ENCODE measurements at regions not wholly inside any gene's neighbourhood (a gene's known extent, or its start where the extent isn't known, plus 50 kb on each side); places are given as distances from the start of the nearest gene placed in this dataset.
"Not testable (repeated sequence)": the region's sequence is repeated elsewhere in the genome, so short reads cannot be mapped to it uniquely, and the experiment has no call there.

DNA sequence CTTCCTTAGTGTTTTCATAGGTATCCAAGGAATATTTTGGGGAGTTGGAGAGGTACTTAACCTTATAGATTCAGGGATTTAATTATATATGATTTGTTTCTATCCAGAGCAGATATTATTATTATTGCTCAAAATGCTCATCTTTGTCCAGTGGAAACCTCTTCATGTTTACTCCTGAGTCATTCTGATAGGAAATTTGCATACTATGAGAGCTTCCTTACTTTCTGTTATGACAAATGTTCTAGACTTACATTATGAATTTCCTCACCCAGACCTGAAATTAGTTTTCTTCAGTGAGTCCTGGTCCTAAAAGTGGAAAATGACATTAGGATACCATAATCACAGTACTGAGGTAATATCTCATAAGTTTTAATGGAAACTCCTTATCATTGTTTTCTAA, 57.5 kb upstream of the PLPPR5 start:
- DNase-seq (ENCODE audit: low spot score), result no peak

DNA sequence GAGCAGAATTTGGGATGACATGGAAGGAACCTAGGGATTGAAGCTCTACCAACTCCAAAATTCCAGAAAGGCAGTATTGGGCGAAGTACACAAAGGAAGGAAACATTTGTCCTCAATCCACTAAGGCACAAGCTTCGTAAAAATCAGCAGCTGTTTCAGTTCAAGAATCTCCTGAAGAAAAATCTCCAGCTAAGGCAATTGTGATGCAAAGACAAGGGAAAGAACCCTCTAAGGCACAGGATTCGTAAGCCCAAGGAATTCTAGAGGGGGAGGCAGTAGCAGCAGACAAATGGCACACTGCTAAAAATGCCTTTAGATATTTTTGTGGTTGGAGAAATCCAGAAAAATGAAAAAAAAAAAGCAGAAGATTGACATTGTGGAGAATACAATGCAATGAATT, 64.5 kb upstream of the PLPPR5 start:
- DNase-seq (ENCODE audit: low spot score), result no peak

DNA sequence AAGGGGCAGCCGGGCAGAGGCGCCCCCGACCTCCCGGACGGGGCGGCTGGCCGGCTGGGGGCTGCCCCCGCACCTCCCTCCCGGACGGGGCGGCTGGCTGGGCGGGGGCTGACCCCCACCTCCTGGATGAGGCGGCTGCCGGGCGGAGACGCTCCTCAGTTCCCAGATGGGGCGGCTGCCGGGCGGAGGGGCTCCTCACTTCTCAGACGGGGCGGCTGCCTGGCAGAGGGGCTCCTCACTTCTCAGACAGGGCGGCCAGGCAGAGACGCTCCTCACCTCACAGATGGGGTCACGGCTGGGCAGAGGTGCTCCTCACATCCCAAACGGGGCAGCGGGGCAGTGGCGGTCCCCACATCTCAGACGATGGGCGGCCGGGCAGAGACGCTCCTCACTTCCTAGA, 73.9 kb upstream of the PLPPR5 start:
- not testable (repeated sequence) for DNase-seq (ENCODE audit: low spot score)

DNA sequence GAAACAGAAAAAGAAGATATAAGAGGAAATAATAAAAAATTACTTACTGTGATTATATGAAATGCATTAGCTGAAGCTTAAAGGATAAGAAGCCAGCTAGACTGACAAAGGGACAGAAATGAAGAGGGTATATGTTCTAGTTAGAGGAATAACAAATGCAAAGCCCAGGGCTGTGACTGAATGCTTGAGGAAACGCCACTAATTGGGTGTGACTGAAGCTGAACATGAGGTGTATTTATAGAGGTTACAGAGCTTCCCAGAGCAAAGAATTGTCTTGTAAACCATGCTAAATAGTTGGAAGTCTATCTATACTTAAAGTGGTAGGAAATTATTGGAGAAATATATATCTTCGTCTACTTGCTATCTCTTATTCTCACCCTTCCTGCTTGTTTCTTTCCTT, 77.7 kb upstream of the PLPPR5 start:
- no peak for DNase-seq (ENCODE audit: low spot score)

DNA sequence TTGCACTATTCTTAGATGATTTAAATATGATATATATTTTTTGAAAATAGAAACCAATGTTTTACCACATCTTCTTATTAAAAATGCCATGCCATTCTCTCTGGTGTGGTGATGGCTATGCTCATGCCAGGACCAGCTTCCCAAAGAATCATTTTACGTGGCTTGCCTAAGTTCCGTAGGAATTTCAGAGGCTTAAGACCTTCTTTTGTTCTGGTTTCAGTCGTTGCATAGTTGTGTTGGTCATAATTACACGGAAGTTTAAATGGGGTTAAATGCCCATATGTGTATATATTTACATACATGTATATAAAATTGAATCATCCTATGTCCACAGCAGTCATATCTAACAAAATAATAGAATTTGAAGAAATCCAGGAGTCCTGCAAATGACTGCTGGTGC, 78.7 kb upstream of the PLPPR5 start:
- DNase-seq (ENCODE audit: low spot score), result no peak

DNA sequence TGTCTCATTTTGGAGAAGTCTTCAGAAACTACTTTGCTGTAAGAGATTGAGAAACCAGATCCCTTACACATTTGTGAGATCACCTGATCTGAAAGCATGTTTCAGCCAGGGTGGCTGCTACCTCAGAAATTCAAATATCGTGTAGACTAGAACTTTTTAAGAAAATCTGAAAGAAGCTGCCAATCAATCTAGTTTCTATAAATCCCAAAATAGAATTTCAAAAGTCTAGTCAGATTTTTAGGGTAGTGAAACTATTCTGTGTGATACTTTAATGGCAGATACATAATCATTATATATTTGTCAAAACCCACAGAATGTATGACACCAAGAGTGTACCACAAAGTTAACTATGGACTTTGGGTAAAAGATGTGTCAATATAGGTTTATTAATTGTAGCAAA, 79.9 kb upstream of the PLPPR5 start:
- no peak for DNase-seq (ENCODE audit: low spot score)

DNA sequence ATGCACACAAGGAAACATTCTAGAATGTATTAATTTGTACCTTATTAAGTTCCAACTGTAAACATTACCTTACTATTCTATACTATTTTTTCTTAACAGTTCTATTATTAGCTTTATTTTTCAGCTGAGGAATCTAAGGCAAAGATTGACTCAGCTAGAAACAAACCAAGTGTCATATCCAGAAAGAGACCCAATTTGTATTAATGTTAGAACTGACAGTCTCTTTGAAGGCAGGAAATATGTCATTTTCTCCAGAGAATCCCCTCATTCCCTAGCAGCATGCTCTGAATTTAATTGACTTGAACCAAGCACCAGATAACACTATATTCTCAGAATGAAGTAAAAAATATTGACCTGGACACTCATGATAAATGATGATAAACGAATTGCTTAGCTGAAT, 81.4 kb upstream of the PLPPR5 start:
- no peak for DNase-seq (ENCODE audit: low spot score)

DNA sequence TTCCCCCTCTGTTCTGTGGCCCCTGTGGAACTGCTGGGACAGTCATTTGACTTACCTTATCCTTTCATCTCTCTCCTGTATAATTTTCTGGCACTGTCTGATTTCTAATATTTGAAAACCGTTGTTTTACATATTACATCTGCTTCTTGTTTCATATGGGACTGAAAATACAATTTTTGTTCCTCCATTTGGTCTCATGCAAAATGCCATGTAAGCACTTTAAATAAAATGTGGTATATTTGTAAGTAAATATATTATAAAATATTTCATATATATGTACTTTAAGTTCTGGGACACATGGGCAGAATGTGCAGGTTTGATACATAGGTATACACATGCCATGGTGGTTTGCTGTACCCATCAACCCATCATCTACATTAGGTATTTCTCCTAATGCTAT, 93.9 kb upstream of the PLPPR5 start:
- DNase-seq (ENCODE audit: low spot score), result no peak

DNA sequence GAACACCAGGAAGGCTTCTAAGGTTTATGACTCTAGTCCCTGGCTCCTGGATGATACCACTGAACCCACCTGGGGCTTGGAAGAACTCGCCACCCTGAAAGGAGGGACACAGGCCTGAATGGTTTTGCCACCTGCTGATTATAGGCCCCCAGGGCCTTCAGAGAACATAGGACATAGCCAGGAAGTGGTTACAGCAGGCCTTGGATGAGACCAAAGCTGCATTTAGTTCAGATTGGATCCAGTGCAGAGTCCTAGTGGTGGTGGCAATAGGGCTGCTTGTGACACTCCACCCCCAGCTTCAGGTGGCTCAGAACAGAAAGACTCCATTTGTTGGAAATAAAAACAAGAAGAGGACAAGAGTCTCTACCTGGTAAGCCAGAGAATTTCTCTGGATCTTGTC, 101.6 kb upstream of the PLPPR5 start:
- no peak for DNase-seq (ENCODE audit: low spot score)

DNA sequence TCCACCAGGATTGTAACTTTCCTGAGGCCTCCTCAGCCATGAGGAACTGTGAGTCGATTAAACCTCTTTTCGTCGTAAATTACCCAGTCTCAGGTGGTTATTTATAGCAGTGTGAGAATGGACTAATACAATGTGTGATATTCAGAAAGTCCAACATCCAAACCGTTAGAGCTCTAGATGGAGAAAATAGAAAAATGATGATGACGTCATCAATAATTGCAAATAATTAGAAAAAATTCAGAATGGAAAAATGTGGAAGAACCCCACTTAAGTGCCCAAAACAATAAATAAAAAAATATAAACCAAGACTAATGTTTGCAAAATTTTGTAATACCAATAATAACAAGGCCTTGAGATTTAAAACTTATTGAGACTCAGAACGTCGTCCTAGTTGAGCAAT, 103.0 kb upstream of the PLPPR5 start:
- no peak for DNase-seq (ENCODE audit: low spot score)

DNA sequence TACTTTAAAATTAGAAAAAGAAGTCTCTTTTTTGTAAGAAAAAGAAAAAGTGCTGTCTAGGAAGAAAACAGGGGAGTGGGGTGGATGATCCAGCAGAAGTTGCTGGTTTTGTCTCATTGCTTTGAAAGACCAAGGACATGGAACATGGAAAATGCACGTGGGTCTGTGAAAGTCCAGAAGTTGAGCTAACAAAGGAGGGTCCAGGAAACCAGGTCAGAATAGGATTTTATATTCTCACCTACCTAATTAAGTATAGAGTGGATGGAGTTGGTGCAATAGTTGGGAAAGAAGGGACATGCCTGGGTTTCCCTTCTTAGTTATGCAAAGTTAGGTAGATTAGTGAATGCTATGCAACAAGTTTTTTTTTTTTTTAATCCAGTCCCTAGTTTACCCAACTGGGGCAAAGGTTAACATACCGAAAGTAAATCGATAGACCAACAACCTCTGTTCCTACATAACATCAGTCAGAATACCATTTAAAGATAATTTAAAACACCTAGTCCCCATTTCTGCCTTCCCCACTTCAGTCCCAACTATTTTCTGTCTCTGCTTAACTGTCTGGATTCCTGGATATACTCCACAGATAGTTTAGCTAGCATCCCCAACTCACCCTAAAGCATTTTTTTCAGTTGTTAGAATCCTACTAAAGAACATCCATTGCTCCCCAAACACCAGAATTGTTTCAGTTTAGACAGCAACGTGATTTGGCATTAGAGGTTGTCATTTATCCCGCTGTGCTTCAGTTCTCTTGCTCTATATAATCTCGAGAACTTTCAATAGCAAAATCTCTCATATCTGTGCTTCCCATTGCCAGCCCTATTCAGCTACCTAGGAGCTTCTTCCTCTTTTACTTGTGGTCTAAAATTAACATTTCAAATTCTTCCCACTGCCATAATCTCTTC, 105.7 kb upstream of the PLPPR5 start:
- no peak for DNase-seq (ENCODE audit: low spot score)

DNA sequence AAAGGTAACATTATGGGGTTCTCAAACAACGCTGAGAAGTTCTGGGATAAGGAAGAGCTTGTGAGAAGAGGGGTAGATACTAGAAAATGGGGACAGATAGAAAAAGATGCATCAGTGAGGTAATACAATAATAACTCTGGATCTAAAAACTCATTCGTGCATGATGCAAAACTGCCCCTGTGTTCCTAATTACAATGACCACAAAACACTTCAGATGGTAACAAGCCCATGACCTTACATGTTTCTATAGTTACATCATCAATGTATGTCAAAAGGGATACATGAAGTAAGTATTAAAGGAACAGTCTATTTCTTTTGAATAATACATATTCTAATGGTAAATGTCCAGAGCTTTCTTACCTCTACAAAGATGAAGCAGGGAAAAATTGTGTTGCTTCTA, 110.6 kb upstream of the PLPPR5 start:
- no peak for DNase-seq (ENCODE audit: low spot score)

DNA sequence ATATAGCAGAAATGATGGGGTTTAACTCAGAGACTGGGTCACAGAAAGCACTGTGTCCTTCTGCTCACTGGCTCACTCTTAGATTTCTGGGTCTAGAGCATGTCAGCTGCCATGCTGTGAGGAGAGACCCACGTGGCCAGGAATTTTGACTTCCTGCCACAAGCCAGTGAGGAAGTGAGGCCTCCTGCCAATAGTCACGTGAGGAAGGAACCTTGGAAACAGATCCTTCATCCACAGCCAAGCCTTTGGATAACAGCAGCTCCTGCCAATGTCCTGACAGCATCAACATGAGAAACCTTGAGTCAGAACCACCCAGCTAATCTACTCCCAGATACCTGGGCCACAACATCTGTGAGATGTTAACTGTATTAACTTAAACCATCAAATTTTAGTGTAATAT, 114.5 kb upstream of the PLPPR5 start:
- DNase-seq (ENCODE audit: low spot score), result no peak

DNA sequence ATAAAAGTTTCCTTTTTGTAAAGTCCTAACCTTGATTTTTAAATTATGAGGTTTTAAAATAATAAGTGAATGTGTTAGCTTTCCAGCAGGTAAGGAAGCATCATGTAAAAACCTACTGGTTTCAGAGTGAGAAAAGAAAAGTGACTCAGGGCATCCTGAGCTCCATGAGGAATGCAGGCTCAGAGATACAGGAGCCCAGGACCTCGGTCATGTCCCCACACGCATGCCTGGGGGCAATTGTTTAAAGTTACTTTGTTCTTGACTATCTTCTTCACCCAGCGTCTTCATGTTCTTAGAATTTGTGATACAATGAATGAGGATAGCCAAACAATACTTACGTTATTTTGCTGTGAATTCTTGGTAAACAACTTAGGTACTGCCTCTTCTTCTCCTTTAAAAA, 117.4 kb upstream of the PLPPR5 start:
- no peak for DNase-seq (ENCODE audit: low spot score)

DNA sequence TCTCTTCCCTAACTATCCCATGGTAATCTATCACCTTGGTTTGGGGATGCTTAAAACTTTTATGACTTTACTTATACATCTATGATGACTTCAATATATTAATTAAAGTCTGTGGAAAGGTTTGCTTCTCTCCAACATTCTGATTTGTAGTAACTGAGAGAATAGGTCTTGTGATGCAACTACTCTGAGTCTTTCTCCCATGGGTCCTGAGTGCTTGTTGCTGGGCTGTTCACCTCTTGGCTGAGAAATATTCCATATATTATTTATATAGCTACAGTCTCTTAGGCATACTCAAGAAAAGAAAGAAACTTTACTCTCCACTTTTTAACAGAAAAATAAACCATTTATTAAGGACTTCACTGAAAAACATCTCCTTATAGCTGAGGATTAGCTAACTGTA, 119.3 kb upstream of the PLPPR5 start:
- DNase-seq (ENCODE audit: low spot score), result no peak

DNA sequence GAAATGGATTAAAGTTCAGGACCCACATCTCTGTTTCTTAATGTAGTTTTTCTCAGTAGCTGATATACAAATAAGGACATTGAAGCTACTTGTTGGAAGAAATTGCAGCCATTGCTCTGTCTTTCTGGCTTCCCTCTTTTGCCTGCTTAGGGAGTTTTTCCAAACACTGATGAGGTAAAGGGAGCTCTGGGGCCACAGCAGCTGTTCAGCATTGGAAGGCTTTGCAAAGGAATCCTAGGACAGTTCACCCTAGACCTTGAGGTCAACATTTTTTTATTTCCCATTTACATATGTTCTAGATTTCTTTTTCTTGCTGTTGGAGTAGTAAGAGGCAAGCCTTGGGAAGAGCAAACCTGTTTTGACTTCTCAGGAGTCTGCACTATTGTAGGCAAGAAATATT, 126.9 kb upstream of the PLPPR5 start:
- no peak for DNase-seq (ENCODE audit: low spot score)

DNA sequence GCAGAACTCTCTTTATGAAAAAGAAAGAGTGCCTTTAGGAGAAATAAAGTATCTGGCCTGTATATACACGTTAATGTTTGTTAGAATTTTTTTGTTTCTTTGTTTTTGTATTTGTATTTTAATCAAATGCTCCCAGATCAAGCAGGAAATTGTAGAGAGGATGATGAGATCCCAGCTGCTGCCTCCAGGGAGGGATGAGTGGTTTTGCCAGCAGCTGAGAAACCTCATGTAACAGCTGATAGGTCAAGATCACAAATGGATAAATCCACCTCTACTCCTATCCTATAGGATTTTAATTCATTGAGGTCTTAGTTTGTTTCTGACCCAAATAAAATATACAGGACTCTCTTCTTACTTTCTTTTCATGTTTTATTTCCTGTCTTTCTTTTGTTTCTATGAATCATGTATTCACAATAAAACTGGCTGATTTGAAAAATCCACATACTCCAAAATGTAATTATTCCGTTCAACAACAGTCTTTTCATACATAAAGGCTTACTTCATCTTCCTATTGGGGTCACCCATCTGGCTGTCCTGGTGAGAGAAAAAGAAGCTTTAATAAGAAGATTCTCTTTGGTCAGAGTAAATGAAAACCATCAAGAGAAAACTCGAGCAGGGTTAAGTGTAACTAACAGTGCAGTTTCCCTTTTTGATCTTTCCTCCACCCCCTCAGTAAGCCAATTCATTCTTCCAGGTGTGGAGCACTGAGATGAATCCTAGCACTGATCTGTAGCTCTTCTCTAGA, 129.3 kb upstream of the PLPPR5 start:
- no peak for DNase-seq (ENCODE audit: low spot score)

DNA sequence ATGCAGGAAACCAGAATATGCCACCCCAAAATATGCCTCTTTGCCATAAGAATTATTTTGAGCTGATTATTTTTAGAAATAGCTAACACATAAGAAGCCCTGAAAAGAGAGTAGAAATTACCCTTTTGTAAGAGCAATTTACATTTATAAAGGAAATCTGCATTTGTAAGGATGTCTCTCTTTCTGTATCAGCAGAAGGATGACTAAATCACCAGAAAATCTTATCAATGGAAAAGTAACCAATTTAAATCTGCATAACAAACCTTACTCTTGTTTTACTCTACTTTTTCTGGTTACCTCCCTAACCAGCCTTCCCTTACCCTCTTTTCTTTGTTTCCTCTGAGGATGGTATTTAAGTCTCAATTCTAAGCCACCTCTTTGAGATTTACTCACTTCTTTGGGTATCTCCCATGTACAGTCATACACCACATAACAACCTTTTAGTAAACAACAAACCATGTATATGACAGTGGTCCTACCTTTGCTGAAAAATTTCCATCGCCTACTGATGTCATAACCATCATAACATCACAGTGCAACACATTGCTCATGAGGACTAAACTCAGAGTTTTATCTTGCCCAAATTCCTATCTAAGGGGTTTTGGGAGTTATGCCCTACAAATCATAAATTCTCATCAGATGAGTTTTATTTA, 126.6 kb upstream of the PLPPR4 start:
- DNase-seq (ENCODE audit: low spot score), result no peak

DNA sequence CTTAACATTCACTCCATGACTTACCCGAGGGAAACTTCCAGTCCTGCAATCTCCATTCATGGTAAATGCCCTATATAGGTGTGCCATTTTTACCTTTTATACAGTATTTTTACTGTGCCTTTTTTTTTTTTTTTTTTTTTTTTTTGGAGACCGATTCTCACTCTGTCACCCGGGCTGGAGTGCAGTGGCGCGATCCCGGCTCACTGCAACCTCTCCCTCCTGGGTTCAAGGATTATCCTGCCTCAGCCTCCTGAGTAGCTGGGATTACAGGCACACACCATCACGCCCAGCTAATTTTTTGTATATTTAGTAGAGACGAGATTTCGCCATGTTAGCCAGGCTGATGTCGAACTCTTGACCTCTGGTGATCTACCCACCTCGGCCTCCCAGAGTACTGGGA, 124.4 kb upstream of the PLPPR4 start:
- no peak for DNase-seq (ENCODE audit: low spot score)

DNA sequence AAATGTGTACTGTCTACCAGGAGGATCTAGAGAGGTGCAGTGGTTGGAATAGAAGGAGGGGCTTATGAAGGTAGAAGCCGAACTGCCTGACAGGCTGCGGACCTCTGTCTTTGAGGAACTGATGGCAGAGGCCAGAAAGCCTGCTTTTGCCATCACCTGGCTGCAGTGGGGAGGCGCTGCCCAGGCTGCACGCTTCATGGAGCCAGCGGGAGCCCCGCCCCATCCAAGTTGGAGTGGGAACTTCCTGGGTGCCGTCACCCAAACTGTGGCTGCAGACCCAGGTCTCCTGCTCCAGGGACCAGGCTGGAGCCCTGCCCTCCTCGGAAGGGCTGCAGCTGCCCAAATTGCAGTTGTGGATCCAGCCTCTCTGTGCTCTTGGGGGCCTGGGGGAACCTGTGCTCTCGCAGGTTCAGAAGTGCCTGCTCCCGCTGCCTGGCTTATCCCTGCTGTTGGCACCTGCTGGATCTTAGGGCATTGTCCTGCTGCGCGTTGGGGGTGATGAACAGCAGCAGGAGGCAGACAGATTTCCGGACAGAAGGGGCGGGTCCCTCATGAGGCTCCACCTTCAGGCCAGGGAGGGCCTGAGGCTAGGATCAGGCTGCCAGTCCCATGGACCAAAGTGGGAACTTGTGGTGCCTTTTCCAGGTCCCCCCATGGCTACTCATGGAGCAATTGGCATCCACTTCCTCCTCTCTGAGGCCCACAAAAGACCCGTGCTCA, 118.0 kb upstream of the PLPPR4 start:
- DNase-seq (ENCODE audit: low spot score), result no peak

DNA sequence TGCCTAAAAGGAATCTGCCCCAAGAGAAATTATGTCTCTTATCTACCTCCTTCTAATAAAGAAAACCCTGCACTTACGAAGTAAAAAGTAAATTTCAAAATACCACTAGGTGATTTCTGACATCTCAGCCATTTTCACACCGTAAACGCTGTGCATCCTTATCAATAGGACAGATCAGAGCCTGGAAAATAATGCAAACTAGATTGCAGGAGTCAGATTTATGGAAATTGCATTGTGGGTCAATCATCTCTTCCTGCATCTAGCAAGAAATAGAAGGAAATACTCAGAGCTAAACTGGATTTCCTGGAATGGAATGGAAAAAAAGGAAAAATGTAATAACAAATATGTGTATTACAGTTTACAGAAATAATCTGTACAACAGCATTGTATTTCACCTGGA, 114.3 kb upstream of the PLPPR4 start:
- no peak for DNase-seq (ENCODE audit: low spot score)

DNA sequence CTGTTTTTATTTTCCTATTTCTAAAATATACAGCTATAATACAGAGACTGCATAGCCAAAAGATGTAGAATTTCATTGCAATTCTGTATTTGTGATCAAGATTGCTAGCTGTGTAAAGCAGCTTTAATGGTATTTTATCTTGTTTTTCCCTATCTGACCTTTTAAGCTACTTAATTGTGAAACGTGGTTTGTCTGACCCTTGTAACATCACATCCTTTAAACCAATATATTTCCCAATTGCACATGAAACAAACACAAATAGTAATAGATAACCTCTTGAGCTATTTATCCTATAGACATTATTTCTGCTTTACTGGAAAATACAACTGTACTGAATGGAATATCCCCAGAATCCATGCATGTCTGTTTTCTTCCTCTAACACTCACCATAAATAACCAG, 112.2 kb upstream of the PLPPR4 start:
- DNase-seq (ENCODE audit: low spot score), result no peak
